ENCODE measurements at regions not wholly inside any gene's neighbourhood (a gene's known extent, or its start where the extent isn't known, plus 50 kb on each side); places are given as distances from the start of the nearest gene placed in this dataset.

DNA sequence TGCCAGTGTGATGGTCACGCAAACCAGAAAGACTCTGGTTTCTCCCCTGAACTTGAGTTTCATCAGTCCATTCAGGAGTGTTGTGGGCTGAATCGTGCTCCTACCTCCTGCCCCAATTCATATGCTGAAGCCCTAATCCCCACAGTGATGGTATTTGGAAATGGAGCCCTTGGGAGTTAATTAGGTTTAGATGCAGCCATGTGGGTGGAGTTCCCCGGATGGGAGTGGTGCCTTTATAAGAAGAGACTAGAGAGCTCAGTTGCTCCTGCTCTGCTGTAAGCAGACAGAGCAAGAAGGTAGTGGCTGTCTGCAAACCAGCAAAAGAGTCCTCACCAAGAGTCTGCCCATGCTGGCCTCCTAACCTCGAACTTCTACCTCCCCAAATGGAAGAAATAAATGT lies 160.3 kb upstream of the DYNLRB2 start:
- no peaks in the 10 kb centered on the region for H3K9me3 ChIP-seq
- H3K4me1 ChIP-seq, result no peaks in the 10 kb centered on the region
- H3K27me3 ChIP-seq, result no peaks in the 10 kb centered on the region
- no peak overlapping the region for H3K4me3 ChIP-seq
- H3K36me3 ChIP-seq, result no peaks in the 10 kb centered on the region
- TF ChIP-seq POLR2A (IDR thresholded peaks at IDR 0.05), result no peak
- WGBS, 2 donors, result 78 to 80% methylated on average over 4 of the region's 4 CpGs
- DNase-seq, result no peak
- intact Hi-C loops (cut with DNase I), result no loop called here
- H3K27ac ChIP-seq, result no peak overlapping the region

- no peak for DNase-seq
- Histone ChIP-seq H3K9me3 (peaks cover 0 to 3% (median 0%) of the 10 kb centered on the region in 4 donors), H3K4me1 (no peaks in the 10 kb centered on the region), H3K27me3 (no peaks in the 10 kb centered on the region), H3K36me3 (no peaks in the 10 kb centered on the region), H3K27ac (no peak overlapping the region), H3K4me3 (no peak overlapping the region)
- WGBS, 2 donors, result 71 to 76% methylated on average over 16 of the region's 16 CpGs
- intact Hi-C loops (cut with DNase I), result no loop called here
- TF ChIP-seq, protein P1, sequence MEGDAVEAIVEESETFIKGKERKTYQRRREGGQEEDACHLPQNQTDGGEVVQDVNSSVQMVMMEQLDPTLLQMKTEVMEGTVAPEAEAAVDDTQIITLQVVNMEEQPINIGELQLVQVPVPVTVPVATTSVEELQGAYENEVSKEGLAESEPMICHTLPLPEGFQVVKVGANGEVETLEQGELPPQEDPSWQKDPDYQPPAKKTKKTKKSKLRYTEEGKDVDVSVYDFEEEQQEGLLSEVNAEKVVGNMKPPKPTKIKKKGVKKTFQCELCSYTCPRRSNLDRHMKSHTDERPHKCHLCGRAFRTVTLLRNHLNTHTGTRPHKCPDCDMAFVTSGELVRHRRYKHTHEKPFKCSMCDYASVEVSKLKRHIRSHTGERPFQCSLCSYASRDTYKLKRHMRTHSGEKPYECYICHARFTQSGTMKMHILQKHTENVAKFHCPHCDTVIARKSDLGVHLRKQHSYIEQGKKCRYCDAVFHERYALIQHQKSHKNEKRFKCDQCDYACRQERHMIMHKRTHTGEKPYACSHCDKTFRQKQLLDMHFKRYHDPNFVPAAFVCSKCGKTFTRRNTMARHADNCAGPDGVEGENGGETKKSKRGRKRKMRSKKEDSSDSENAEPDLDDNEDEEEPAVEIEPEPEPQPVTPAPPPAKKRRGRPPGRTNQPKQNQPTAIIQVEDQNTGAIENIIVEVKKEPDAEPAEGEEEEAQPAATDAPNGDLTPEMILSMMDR (IDR thresholded peaks at IDR 0.05), result no peak
- TF ChIP-seq EP300 (IDR thresholded peaks at IDR 0.05) (no peak), POLR2AphosphoS5 (IDR thresholded peaks at IDR 0.05) (no peak), POLR2A (IDR thresholded peaks at IDR 0.05) (no peak)
Measured at GRCh38 chr16:80377096-80377956, 163.5 kb upstream of the DYNLRB2 start.

GRCh38 chr16:80375973-80376372 lies 164.8 kb upstream of the DYNLRB2 start:
- intact Hi-C loops (cut with DNase I), result no loop called here
- DNase-seq, result no peak
- Histone ChIP-seq H3K4me3 (no peak overlapping the region), H3K9me3 (peaks cover 0 to 3% (median 0%) of the 10 kb centered on the region in 4 donors), H3K4me1 (no peaks in the 10 kb centered on the region), H3K27ac (no peak overlapping the region), H3K27me3 (no peaks in the 10 kb centered on the region), H3K36me3 (no peaks in the 10 kb centered on the region)
- TF ChIP-seq, protein P1 (IDR thresholded peaks at IDR 0.05), result no peak
- TF ChIP-seq POLR2AphosphoS5 (IDR thresholded peaks at IDR 0.05), result no peak
- TF ChIP-seq EP300 (IDR thresholded peaks at IDR 0.05), result no peak
- no peak for TF ChIP-seq POLR2A (IDR thresholded peaks at IDR 0.05)

- Histone ChIP-seq H3K4me3 (no peak overlapping the region), H3K27ac (no peak overlapping the region), H3K4me1 (no peaks in the 10 kb centered on the region), H3K27me3 (no peaks in the 10 kb centered on the region), H3K9me3 (peaks cover 0 to 3% (median 0%) of the 10 kb centered on the region in 4 donors), H3K36me3 (no peaks in the 10 kb centered on the region)
- 78 to 99% methylated on average over 1 of the region's 1 CpG for WGBS, 2 donors
- intact Hi-C loops (cut with DNase I), result no loop called here
- TF ChIP-seq POLR2AphosphoS5 (IDR thresholded peaks at IDR 0.05) (no peak), POLR2A (IDR thresholded peaks at IDR 0.05) (no peak), EP300 (IDR thresholded peaks at IDR 0.05) (no peak)
- TF ChIP-seq, protein P1 (IDR thresholded peaks at IDR 0.05), result no peak
- no peak for DNase-seq
Measured at GRCh38 chr16:80375513-80375912, 165.3 kb upstream of the DYNLRB2 start.

DNA sequence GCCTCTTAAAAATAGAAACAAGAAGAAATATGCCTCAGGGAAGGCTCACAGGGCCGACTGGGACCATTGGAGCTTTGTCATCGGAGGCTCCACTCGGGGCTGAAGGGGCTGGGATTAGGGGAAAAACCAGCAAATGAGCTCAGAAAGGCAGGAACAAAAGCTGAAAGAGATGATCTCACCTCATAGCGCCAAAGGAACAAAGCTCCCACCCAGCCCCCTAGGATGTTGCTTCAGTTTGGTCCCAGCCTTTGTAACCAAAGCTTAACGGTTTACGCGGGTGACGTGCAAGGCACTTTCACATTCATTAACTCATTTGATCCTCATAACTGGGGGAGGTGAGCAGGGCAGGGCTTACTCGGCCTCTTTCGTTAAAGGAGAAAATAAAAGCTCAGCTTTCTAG lies 168.5 kb upstream of the DYNLRB2 start:
- 93 to 94% methylated on average over 10 of the region's 10 CpGs for WGBS, 2 donors
- Histone ChIP-seq H3K9me3 (peaks cover 0 to 3% (median 0%) of the 10 kb centered on the region in 4 donors), H3K4me1 (no peaks in the 10 kb centered on the region), H3K27ac (no peak overlapping the region), H3K27me3 (no peaks in the 10 kb centered on the region), H3K36me3 (no peaks in the 10 kb centered on the region), H3K4me3 (no peak overlapping the region)
- DNase-seq, result no peak
- TF ChIP-seq POLR2AphosphoS5 (IDR thresholded peaks at IDR 0.05) (no peak), EP300 (IDR thresholded peaks at IDR 0.05) (no peak), POLR2A (IDR thresholded peaks at IDR 0.05) (no peak)
- TF ChIP-seq, protein P1 (IDR thresholded peaks at IDR 0.05), result no peak
- intact Hi-C loops (cut with DNase I), result no loop called here
